Effector CD4-positive, alpha-beta T cell (primary cell): ENCODE measurements at regions not wholly inside any gene's neighbourhood (a gene's known extent, or its start where the extent isn't known, plus 50 kb on each side); places are given as distances from the start of the nearest gene placed in this dataset.

Experiments used
- DNase-seq: peaks from one replicate; pipeline ENCODE4 v3.0.0-alpha.2; 2020

GRCh38 chr14:96931751-96932150 is 134.6 kb downstream of the VRK1 start:
- no peak for DNase-seq

- DNase-seq, result no peak
These were observed 137.6 kb downstream of the VRK1 start for GRCh38 chr14:96934638-96935330.

- no peak for DNase-seq
These were observed 141.8 kb downstream of the VRK1 start for GRCh38 chr14:96938946-96939345.

- no peak for DNase-seq
These were observed 142.8 kb downstream of the VRK1 start for GRCh38 chr14:96940009-96940408.

- no peak for DNase-seq
These were observed 147.1 kb downstream of the VRK1 start for GRCh38 chr14:96944297-96944696.

GRCh38 chr14:96945721-96946120 is 148.5 kb downstream of the VRK1 start:
- no peak for DNase-seq

GRCh38 chr14:96949594-96949993 is 152.4 kb downstream of the VRK1 start:
- DNase-seq, result no peak

- no peak for DNase-seq
These were observed 154.3 kb downstream of the VRK1 start for GRCh38 chr14:96951511-96951910.

GRCh38 chr14:96953087-96953874 is 156.1 kb downstream of the VRK1 start:
- DNase-seq, result no peak

GRCh38 chr14:96953875-96954185 is 156.6 kb downstream of the VRK1 start:
- DNase-seq, result no peak

GRCh38 chr14:96956464-96957239 is 159.5 kb downstream of the VRK1 start:
- DNase-seq, result no peak

GRCh38 chr14:96958057-96958456 is 160.9 kb downstream of the VRK1 start:
- no peak for DNase-seq

GRCh38 chr14:96959992-96960391 is 162.8 kb downstream of the VRK1 start:
- DNase-seq, result no peak

- no peak for DNase-seq
These were observed 163.5 kb downstream of the VRK1 start for GRCh38 chr14:96960598-96961116.

GRCh38 chr14:96961895-96962294 is 164.7 kb downstream of the VRK1 start:
- DNase-seq, result no peak

GRCh38 chr14:96962337-96962736 is 165.2 kb downstream of the VRK1 start:
- no peak for DNase-seq

GRCh38 chr14:96964726-96965415 is 167.7 kb downstream of the VRK1 start:
- DNase-seq, result no peak

- no peak for DNase-seq
These were observed 168.9 kb downstream of the VRK1 start for GRCh38 chr14:96965885-96966595.

GRCh38 chr14:96975116-96975515 is 177.9 kb downstream of the VRK1 start:
- DNase-seq, result no peak

- no peak for DNase-seq
These were observed 181.5 kb downstream of the VRK1 start for GRCh38 chr14:96978525-96979272.

- DNase-seq, result no peak
These were observed 182.5 kb downstream of the VRK1 start for GRCh38 chr14:96979611-96980074.
